Parathyroid adenoma (tissue), 2 donors: ENCODE measurements at regions not wholly inside any gene's neighbourhood (a gene's known extent, or its start where the extent isn't known, plus 50 kb on each side); places are given as distances from the start of the nearest gene placed in this dataset.

ENCODE experiments used
- H2AFZ ChIP-seq: fragments of 300-600 bp; sonication (generic); one replicate; pipeline ENCODE4 v1.7.0; 2017; ENCODE audit warnings: antibody characterized with exemption, mild to moderate bottlenecking
- H3K27ac ChIP-seq: fragments of 300-600 bp; sonication (generic); one replicate; pipeline ENCODE4 v1.7.0; 2017
- H3K27me3 ChIP-seq: fragments of 300-600 bp; sonication (generic); one replicate; pipeline ENCODE4 v1.7.0; 2017; ENCODE audit warnings: low read length; ENCODE audit not compliant: control insufficient read depth, insufficient read depth
- H3K36me3 ChIP-seq: fragments of 300-600 bp; sonication (generic); one replicate; pipeline ENCODE4 v1.7.0; 2017; ENCODE audit warnings: low read length; ENCODE audit not compliant: control insufficient read depth, insufficient read depth
- H3K4me1 ChIP-seq: fragments of 300-600 bp; sonication (generic); one replicate; pipeline ENCODE4 v1.7.0; 2017; ENCODE audit warnings: control low read depth
- H3K4me2 ChIP-seq: fragments of 300-600 bp; sonication (generic); one replicate; pipeline ENCODE4 v1.7.0; 2017; ENCODE audit warnings: low read length
- H3K4me3 ChIP-seq: fragments of 300-600 bp; sonication (generic); one replicate; pipeline ENCODE4 v1.7.0; 2017; ENCODE audit warnings: low read depth, low read length
- H3K79me2 ChIP-seq: fragments of 300-600 bp; sonication (generic); one replicate; pipeline ENCODE4 v1.7.0; 2017; ENCODE audit warnings: control low read depth
- H3K9ac ChIP-seq: fragments of 300-600 bp; sonication (generic); one replicate; pipeline ENCODE4 v1.7.0; 2017; ENCODE audit warnings: mild to moderate bottlenecking
- H3K9me3 ChIP-seq: fragments of 300-600 bp; sonication (generic); one replicate; pipeline ENCODE4 v1.7.0; 2017; ENCODE audit warnings: low read length; ENCODE audit not compliant: control insufficient read depth
- CTCF ChIP-seq: fragments of 300-600 bp; sonication (generic); IDR thresholded peaks from one replicate; pipeline ENCODE4 v1.7.0; 2017; ENCODE audit warnings: antibody characterized with exemption, mild to moderate bottlenecking
- donor health status: primary hyperparathyroidism.

- Histone ChIP-seq H3K9me3 (no peaks in the 10 kb centered on the region), H3K79me2 (no peaks in the 10 kb centered on the region), H3K27ac (no peak overlapping the region), H3K36me3 (no peaks in the 10 kb centered on the region), H3K27me3 (no peaks in the 10 kb centered on the region), H3K4me1 (no peaks in the 10 kb centered on the region), H3K4me3 (no peak overlapping the region), H3K9ac (no peak overlapping the region), H2AFZ (no peak overlapping the region), H3K4me2 (no peak overlapping the region)
- TF ChIP-seq CTCF: no peak
These were observed 897.5 kb downstream of the TLE1 start for GRCh38 chr9:80791836-80792235.

GRCh38 chr9:80790764-80791163 is 898.6 kb downstream of the TLE1 start:
- Histone ChIP-seq H3K27me3 (no peaks in the 10 kb centered on the region), H3K4me1 (no peaks in the 10 kb centered on the region), H3K9me3 (no peaks in the 10 kb centered on the region), H3K79me2 (no peaks in the 10 kb centered on the region), H3K9ac (no peak overlapping the region), H3K27ac (no peak overlapping the region), H2AFZ (no peak overlapping the region), H3K4me3 (no peak overlapping the region), H3K4me2 (no peak overlapping the region), H3K36me3 (no peaks in the 10 kb centered on the region)
- no peak for TF ChIP-seq CTCF

- no peaks in the 10 kb centered on the region for H3K9me3 ChIP-seq
- H3K4me3 ChIP-seq: no peak overlapping the region
- H3K79me2 ChIP-seq: no peaks in the 10 kb centered on the region
These were observed 899.5 kb downstream of the TLE1 start for GRCh38 chr9:80789831-80790230.

GRCh38 chr9:80787636-80788035 is 901.7 kb downstream of the TLE1 start:
- no peaks in the 10 kb centered on the region for H3K36me3 ChIP-seq
- no peak overlapping the region for H3K4me3 ChIP-seq
- H3K4me1 ChIP-seq: no peaks in the 10 kb centered on the region
- no peaks in the 10 kb centered on the region for H3K27me3 ChIP-seq
- no peak for TF ChIP-seq CTCF
- no peaks in the 10 kb centered on the region for H3K79me2 ChIP-seq
- no peak overlapping the region for H3K27ac ChIP-seq
- no peak overlapping the region for H3K9ac ChIP-seq
- H3K9me3 ChIP-seq: no peaks in the 10 kb centered on the region
- H2AFZ ChIP-seq: no peak overlapping the region
- no peak overlapping the region for H3K4me2 ChIP-seq

More at GRCh38 chr9:80789831-80790230, 899.5 kb downstream of the TLE1 start:
- H3K36me3 ChIP-seq: no peaks in the 10 kb centered on the region
- H3K4me1 ChIP-seq: no peaks in the 10 kb centered on the region
- H2AFZ ChIP-seq: no peak overlapping the region
- no peaks in the 10 kb centered on the region for H3K27me3 ChIP-seq
- no peak overlapping the region for H3K9ac ChIP-seq
- no peak for TF ChIP-seq CTCF
- no peak overlapping the region for H3K4me2 ChIP-seq
- no peak overlapping the region for H3K27ac ChIP-seq

GRCh38 chr9:80784647-80785046 is 904.7 kb downstream of the TLE1 start:
- H3K27ac ChIP-seq: no peak overlapping the region
- H3K4me1 ChIP-seq: no peaks in the 10 kb centered on the region
- H3K9me3 ChIP-seq: no peaks in the 10 kb centered on the region
- no peak overlapping the region for H3K4me2 ChIP-seq
- no peaks in the 10 kb centered on the region for H3K36me3 ChIP-seq
- no peaks in the 10 kb centered on the region for H3K27me3 ChIP-seq
- no peak overlapping the region for H3K4me3 ChIP-seq
- no peaks in the 10 kb centered on the region for H3K79me2 ChIP-seq
- H2AFZ ChIP-seq: no peak overlapping the region
- no peak overlapping the region for H3K9ac ChIP-seq
- no peak for TF ChIP-seq CTCF
